K562 (cell line): ENCODE measurements at regions not wholly inside any gene's neighbourhood (a gene's known extent, or its start where the extent isn't known, plus 50 kb on each side); places are given as distances from the start of the nearest gene placed in this dataset.

Experiments
- CHAMP1 ChIP-seq: fragments of 450-650 bp; IDR thresholded peaks from 2 replicates; pipeline ENCODE4 v1.6.1; 2016; ENCODE audit warnings: mild to moderate bottlenecking
- CHD2 ChIP-seq: IDR thresholded peaks from 2 replicates; pipeline ENCODE4 v1.6.1; 2011; ENCODE audit warnings: low read depth, low read length
- CTCF ChIP-seq, 3 experiments: IDR thresholded peaks in 2 of 3; conservative IDR thresholded peaks in 1 of 3; 2 replicates each; pipeline ENCODE4 v1.5.1; 2011 to 2012; ENCODE audit warnings: low read length in 3 of 3, mild to moderate bottlenecking in 3 of 3, control low read depth in 2 of 3, improper control_type of control experiment in 1 of 3, inconsistent platforms in 1 of 3, low read depth in 1 of 3, mixed read lengths in 1 of 3, moderate library complexity in 1 of 3; ENCODE audit not compliant: insufficient read depth in 2 of 3
- EZH2 ChIP-seq: IDR thresholded peaks from 2 replicates; pipeline ENCODE4 v1.6.1; 2012; ENCODE audit warnings: low read depth, mild to moderate bottlenecking, inconsistent platforms, low read length, borderline replicate concordance
- HES1 ChIP-seq: fragments of 450-650 bp; IDR thresholded peaks from 2 replicates; pipeline ENCODE4 v1.6.1; 2016; ENCODE audit warnings: low read depth, mild to moderate bottlenecking, moderate library complexity
- MYC ChIP-seq, 2 experiments: fragments of 250-450 bp in 1 of 2; sonication (Bioruptor Pico) in 1 of 2; IDR thresholded peaks; 2 replicates each; pipeline versions ENCODE4 v1.5.1 to v1.6.1; 2012 to 2021; ENCODE audit warnings: low read depth in 2 of 2, borderline replicate concordance in 1 of 2, improper control_type of control experiment in 1 of 2, low read length in 1 of 2, mild to moderate bottlenecking in 1 of 2, moderate library complexity in 1 of 2
- RBM17 ChIP-seq: fragments of 200-400 bp; formaldehyde crosslinking; IDR thresholded peaks from 2 replicates; pipeline ENCODE4 v1.6.1; 2017; ENCODE audit warnings: low read depth, mild to moderate bottlenecking, low read length, borderline replicate concordance
- SMARCA5 ChIP-seq: fragments of 450-650 bp; IDR thresholded peaks from 2 replicates; pipeline ENCODE4 v1.6.1; 2016
- SMC3 ChIP-seq: conservative IDR thresholded peaks from 2 replicates; pipeline ENCODE4 v1.6.1; 2011; ENCODE audit warnings: low read depth, low read length, improper control_type of control experiment; ENCODE audit not compliant: insufficient read depth
- SPI1 ChIP-seq: IDR thresholded peaks from 2 replicates; pipeline ENCODE4 v1.6.1; 2011; ENCODE audit warnings: low read depth, low read length, control low read depth, borderline replicate concordance
- SRF ChIP-seq, 2 experiments: fragments of 250-450, 450-650 bp in 1 of 2; sonication (Bioruptor Pico) in 1 of 2; sonication (generic) in 1 of 2; formaldehyde crosslinking; IDR thresholded peaks; 2 replicates each; pipeline versions ENCODE4 v1.5.0 to v1.5.1; 2020 to 2022; ENCODE audit warnings: mild to moderate bottlenecking in 1 of 2, missing genetic modification reagents in 1 of 2
- TAF9B ChIP-seq: fragments of 450-650 bp; IDR thresholded peaks from 2 replicates; pipeline ENCODE4 v1.6.1; 2018; ENCODE audit warnings: mild to moderate bottlenecking; ENCODE audit not compliant: partially characterized antibody

GRCh38 chr1:199936441-199936840 is 91.1 kb upstream of the NR5A2 start:
- TF ChIP-seq SMARCA5 (no peak), CHAMP1 (no peak), SMC3 (no peak), MYC (IDR thresholded peaks at IDR 0.05; ENCODE audit: low read depth, low read length) (no peak), MYC (CRISPR knock-in tag; IDR thresholded peaks at IDR 0.05; ENCODE audit: borderline replicate concordance, low read depth) (no peak), CTCF (IDR thresholded peaks at IDR 0.05 in 2 of 3, conservative IDR thresholded peaks at IDR 0.05 in 1 of 3; ENCODE audit: insufficient read depth in 2 of 3, low read depth in 1 of 3, low read length in 3 of 3) (no peak), HES1 (no peak), SPI1 (no peak), SRF (CRISPR knock-in tag; IDR thresholded peaks at IDR 0.05) (no peak), EZH2 (no peak), TAF9B (no peak), CHD2 (no peak), RBM17 (no peak)
